HepG2 (cell line): ENCODE measurements at regions not wholly inside any gene's neighbourhood (a gene's known extent, or its start where the extent isn't known, plus 50 kb on each side); places are given as distances from the start of the nearest gene placed in this dataset.

ENCODE experiments used
- ATAC-seq: fragments of 200-7000 bp; cut with Tn5 transposase; 3 replicates; pipeline ENCODE4 v1.9.1; 2020; ENCODE audit warnings: mild to moderate bottlenecking, moderate library complexity
- BruUV-seq: library from RNA; stranded (reverse); fragments of 400-500 nt; replicated peaks from 2 replicates; lab custom pipeline; 2021; lab: Mats Ljungman, UMichigan
- CTCF ChIA-PET: fragments of 300-600 bp; formaldehyde crosslinking; extraction: SDS; loops from one replicate; lab custom pipeline; 2021; ENCODE audit warnings: low total read pairs, inconsistent platforms, low intra/inter-chr PET ratio; lab: Yijun Ruan, JAX
- POLR2A ChIA-PET: fragments of 350-600 bp; sonication (Branson Sonifier 250); formaldehyde crosslinking; loops from one replicate; lab custom pipeline; 2020; ENCODE audit warnings: antibody characterized with exemption, inconsistent platforms; lab: Yijun Ruan, JAX
- DNase-seq: peaks from one replicate; pipeline ENCODE4 v3.0.0-alpha.2; 2015; ENCODE audit warnings: low spot score
- FAIRE-seq: peaks from 3 replicates; lab custom pipeline; 2011; peaks lifted over from hg19 to GRCh38; lab: Jason Lieb, UNC
- H2AFZ ChIP-seq: one replicate; pipeline ENCODE4 v1.6.1; 2011; ENCODE audit warnings: low read length, inconsistent platforms
- H3K27ac ChIP-seq: fragments of 300-600 bp; 3 replicates; pipeline ENCODE4 v1.8.0; 2011; ENCODE audit warnings: mixed run types, mild to moderate bottlenecking, mixed read lengths, low read length, inconsistent platforms; ENCODE audit not compliant: insufficient read depth; ENCODE audit errors: extremely low read length
- H3K27me3 ChIP-seq, 2 experiments: fragments of 200-600 bp in 1 of 2; 2 replicates in 1 of 2; 3 replicates in 1 of 2; pipeline versions ENCODE4 v1.6.0 to v1.8.0; 2011; ENCODE audit warnings: low read length in 2 of 2, mild to moderate bottlenecking in 2 of 2, moderate library complexity in 2 of 2, inconsistent platforms in 1 of 2; ENCODE audit not compliant: insufficient read depth in 2 of 2, control insufficient read depth in 1 of 2
- H3K36me3 ChIP-seq, 2 experiments: fragments of 200-600 bp in 1 of 2; replicated peaks in 1 of 2; 2 replicates in 1 of 2; 3 replicates in 1 of 2; pipeline versions ENCODE4 v1.5.1 to v1.8.0; 2011; ENCODE audit warnings: low read length in 2 of 2, inconsistent platforms in 1 of 2; ENCODE audit not compliant: insufficient read depth in 2 of 2, control insufficient read depth in 1 of 2
- H3K4me1 ChIP-seq: 2 replicates; pipeline ENCODE4 v1.5.1; 2012; ENCODE audit warnings: low read length, inconsistent platforms; ENCODE audit not compliant: insufficient read depth
- H3K4me2 ChIP-seq: 2 replicates; pipeline ENCODE4 v1.6.0; 2011; ENCODE audit warnings: low read depth, low read length, inconsistent platforms
- H3K4me3 ChIP-seq, 3 experiments: fragments of 200-600 bp in 1 of 3; sonication (generic), shearing (Covaris generic) in 1 of 3; replicated peaks in 1 of 3; 2 replicates each; pipeline ENCODE4 v1.5.1; 2011 to 2016; ENCODE audit warnings: low read length in 3 of 3, inconsistent platforms in 2 of 3, low read depth in 2 of 3, mild to moderate bottlenecking in 2 of 3, control low read depth in 1 of 3, mixed read lengths in 1 of 3; ENCODE audit not compliant: insufficient read depth in 1 of 3
- H3K79me2 ChIP-seq: one replicate; pipeline ENCODE4 v1.6.1; 2011; ENCODE audit warnings: low read length, inconsistent platforms; ENCODE audit not compliant: insufficient read depth
- H3K9ac ChIP-seq: 2 replicates; pipeline ENCODE4 v1.6.0; 2011; ENCODE audit warnings: mild to moderate bottlenecking, low read depth, low read length, inconsistent platforms; ENCODE audit not compliant: insufficient read depth
- H3K9me3 ChIP-seq: 2 replicates; pipeline ENCODE4 v1.5.1; 2012; ENCODE audit warnings: mild to moderate bottlenecking, low read length
- H4K20me1 ChIP-seq: 2 replicates; pipeline ENCODE4 v1.6.0; 2011; ENCODE audit warnings: inconsistent platforms, mild to moderate bottlenecking, low read length, moderate library complexity; ENCODE audit not compliant: insufficient read depth
- CBX5 ChIP-seq: sonication (generic); formaldehyde crosslinking; IDR thresholded peaks from 2 replicates; pipeline ENCODE4 v1.4.0; 2020; ENCODE audit warnings: missing genetic modification reagents, borderline replicate concordance
- KDM4B ChIP-seq: sonication (generic); formaldehyde crosslinking; IDR thresholded peaks from 2 replicates; pipeline ENCODE4 v1.4.0; 2020; ENCODE audit warnings: missing genetic modification reagents
- MAFK ChIP-seq, 2 experiments: IDR thresholded peaks in 1 of 2; conservative IDR thresholded peaks in 1 of 2; 2 replicates each; pipeline ENCODE4 v1.6.1; 2011; ENCODE audit warnings: improper control_type of control experiment in 2 of 2, low read length in 2 of 2
- PITX1 ChIP-seq: sonication (generic); formaldehyde crosslinking; IDR thresholded peaks from 2 replicates; pipeline ENCODE4 v1.5.1; 2020; ENCODE audit warnings: mild to moderate bottlenecking, missing genetic modification reagents
- XRCC5 ChIP-seq: fragments of 200-400 bp; formaldehyde crosslinking; optimal IDR thresholded peaks from 2 replicates; pipeline ENCODE3; 2017; ENCODE audit warnings: mild to moderate bottlenecking, low read length
- YEATS4 ChIP-seq: sonication (generic); formaldehyde crosslinking; IDR thresholded peaks from 2 replicates; pipeline ENCODE4 v1.4.0; 2020; ENCODE audit warnings: missing genetic modification reagents, borderline replicate concordance
- ZFP36L2 ChIP-seq: sonication (generic); formaldehyde crosslinking; IDR thresholded peaks from 2 replicates; pipeline ENCODE4 v1.4.0; 2020; ENCODE audit warnings: missing genetic modification reagents
- ZNF564 ChIP-seq: sonication (generic); formaldehyde crosslinking; IDR thresholded peaks from 2 replicates; pipeline ENCODE4 v1.8.1; 2023; ENCODE audit warnings: mild to moderate bottlenecking, missing genetic modification reagents
- ZNF776 ChIP-seq: sonication (generic); formaldehyde crosslinking; IDR thresholded peaks from 2 replicates; pipeline ENCODE4 v1.4.0; 2020; ENCODE audit warnings: mild to moderate bottlenecking, missing genetic modification reagents
- WGBS: methylation state at CpG from one replicate; pipeline ENCODE4 v1.1.6; 2017; ENCODE audit warnings: low lambda C conversion rate; 5-methylcytosine and 5-hydroxymethylcytosine counted together
- in situ Hi-C: cut with HindIII; loops from 2 replicates; pipeline ENCODE4 v1.10.0; 2017; ENCODE audit warnings: low pct_unique_long_range_greater_than_20kb; ENCODE audit not compliant: extremely low pct_ligation_motif_present
- intact Hi-C: fragments of 100-400 bp; cut with micrococcal nuclease; formaldehyde crosslinking; loops from one replicate; pipeline ENCODE4 v1.10.0; 2022; ENCODE audit not compliant: unreplicated experiment
- TF ChIP-seq, protein P1 (sequence below): sonication (generic); formaldehyde crosslinking; IDR thresholded peaks from 2 replicates; pipeline ENCODE4 v1.4.0; 2020; ENCODE audit warnings: mild to moderate bottlenecking, missing genetic modification reagents

DNA sequence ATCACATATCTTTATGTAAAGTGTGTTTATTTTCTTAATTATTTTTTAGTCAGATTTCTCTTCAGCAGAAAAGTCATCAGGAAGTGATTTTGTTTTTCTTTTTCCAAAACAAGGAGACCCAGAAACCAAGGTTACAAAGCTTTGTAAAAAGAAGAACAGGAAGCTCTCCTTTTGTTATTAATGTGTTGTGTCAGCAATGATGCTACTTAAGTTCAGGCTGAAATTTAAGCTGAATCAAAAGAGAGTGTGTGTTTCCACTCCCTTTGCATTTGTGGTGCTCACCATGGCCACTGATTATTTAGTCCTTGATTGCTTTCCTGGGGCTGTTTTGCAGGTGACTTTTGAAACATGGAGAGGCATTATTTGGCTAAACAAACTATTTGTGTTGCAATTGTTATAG, 155.3 kb upstream of the ATP2B1 start:
- Histone ChIP-seq H3K36me3 (no peaks in the 10 kb centered on the region), H3K79me2 (no peaks in the 10 kb centered on the region), H4K20me1 (no peaks in the 10 kb centered on the region), H3K9me3 (no peaks in the 10 kb centered on the region), H3K4me1 (no peaks in the 10 kb centered on the region), H3K4me2 (no peak overlapping the region), H2AFZ (no peak overlapping the region), H3K4me3 (no peak overlapping the region), H3K27me3 (no peaks in the 10 kb centered on the region), H3K27ac (no peak overlapping the region), H3K9ac (no peak overlapping the region)
- intact Hi-C loops: no loop called here
- no TSS peak for BruUV-seq
- FAIRE-seq: no peak
- CTCF ChIA-PET: no interaction called here
- in situ Hi-C loops: no loop called here
- no peak for ATAC-seq
- TF ChIP-seq MAFK (conservative IDR thresholded peaks at IDR 0.05 in 1 of 2, IDR thresholded peaks at IDR 0.05 in 1 of 2; ENCODE audit: low read length in 2 of 2): peak in 1 of 2 experiments; percentile 32; a peak in 1 of 4 replicates
- no peak for TF ChIP-seq ZNF776 (CRISPR knock-in tag)
- TF ChIP-seq, all 625 proteins: peak for 1
- no peak for DNase-seq
- POLR2A ChIA-PET: no interaction called here

DNA sequence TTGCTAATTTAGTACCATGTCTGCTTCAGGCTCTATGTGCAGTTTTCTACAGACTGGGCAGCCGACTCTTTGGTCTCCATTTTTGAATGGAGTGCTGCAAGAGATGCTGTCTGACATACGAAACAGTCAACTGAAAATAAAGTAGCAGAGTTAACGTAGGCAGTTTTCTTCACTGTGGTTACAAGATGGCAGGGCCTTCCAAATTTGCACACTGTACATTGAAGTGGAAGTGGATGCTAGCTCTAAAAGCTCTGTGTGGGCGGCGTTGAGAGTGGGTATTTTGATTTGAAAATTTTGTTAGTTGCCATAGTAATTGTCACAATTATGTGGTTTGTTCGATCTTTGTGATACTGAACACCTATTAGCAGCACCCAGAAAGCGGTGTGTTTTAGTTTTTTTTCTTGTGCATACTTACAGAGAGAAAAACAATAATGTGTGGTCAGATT, 154.9 kb upstream of the ATP2B1 start:
- ATAC-seq: no peak
- DNase-seq: no peak
- no peak overlapping the region for H3K4me3 ChIP-seq
- no peak for TF ChIP-seq KDM4B (CRISPR knock-in tag)
- no peak for TF ChIP-seq ZFP36L2
- no peak for TF ChIP-seq YEATS4 (CRISPR knock-in tag)
- TF ChIP-seq ZNF564 (CRISPR knock-in tag): no peak
- TF ChIP-seq, protein P1, sequence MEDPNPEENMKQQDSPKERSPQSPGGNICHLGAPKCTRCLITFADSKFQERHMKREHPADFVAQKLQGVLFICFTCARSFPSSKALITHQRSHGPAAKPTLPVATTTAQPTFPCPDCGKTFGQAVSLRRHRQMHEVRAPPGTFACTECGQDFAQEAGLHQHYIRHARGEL (CRISPR knock-in tag): no peak
- no peak for TF ChIP-seq XRCC5
- TF ChIP-seq CBX5 (CRISPR knock-in tag): no peak
- TF ChIP-seq PITX1 (CRISPR knock-in tag): no peak
- TF ChIP-seq, all 625 proteins: peak for 0
- no TSS peak for BruUV-seq
- no peaks in the 10 kb centered on the region for H4K20me1 ChIP-seq
- intact Hi-C loops: no loop called here
- H3K9me3 ChIP-seq: no peaks in the 10 kb centered on the region
- in situ Hi-C loops: no loop called here
- ChIA-PET CTCF (no interaction called here), POLR2A (no interaction called here)
- WGBS: 32% methylated on average over 7 of the region's 7 CpGs
- H3K36me3 ChIP-seq: no peaks in the 10 kb centered on the region
- no peak overlapping the region for H3K9ac ChIP-seq
- H3K79me2 ChIP-seq: no peaks in the 10 kb centered on the region
- FAIRE-seq: no peak
- no peaks in the 10 kb centered on the region for H3K4me1 ChIP-seq
- no peak overlapping the region for H2AFZ ChIP-seq
- H3K27me3 ChIP-seq: no peaks in the 10 kb centered on the region
- H3K27ac ChIP-seq: no peak overlapping the region
- H3K4me2 ChIP-seq: no peak overlapping the region
